ENCODE measurements at regions not wholly inside any gene's neighbourhood (a gene's known extent, or its start where the extent isn't known, plus 50 kb on each side); places are given as distances from the start of the nearest gene placed in this dataset.

- TF ChIP-seq PRDM10 (IDR thresholded peaks at IDR 0.05; ENCODE audit: partially characterized antibody) = no peak
- no peak for TF ChIP-seq PCBP2 (IDR thresholded peaks at IDR 0.05; ENCODE audit: low read depth, low read length, poor library complexity, severe bottlenecking)
- TF ChIP-seq ZBTB17 (CRISPR knock-in tag; IDR thresholded peaks at IDR 0.05) = no peak
- TF ChIP-seq VEZF1 (CRISPR knock-in tag; IDR thresholded peaks at IDR 0.05) = no peak
- TF ChIP-seq EHMT2 (IDR thresholded peaks at IDR 0.05) = no peak
- no peak for TF ChIP-seq ZNF778 (CRISPR knock-in tag; IDR thresholded peaks at IDR 0.05)
- TF ChIP-seq KLF10 (CRISPR knock-in tag; IDR thresholded peaks at IDR 0.05) = no peak
- no peak for TF ChIP-seq STAG1 (CRISPR knock-in tag; IDR thresholded peaks at IDR 0.05; ENCODE audit: borderline replicate concordance)
- TF ChIP-seq CHD1 (IDR thresholded peaks at IDR 0.05; ENCODE audit: low read length) = no peak
- TF ChIP-seq ZNF12 (CRISPR knock-in tag; IDR thresholded peaks at IDR 0.05) = no peak
Observed at GRCh38 chr4:23260511-23260910, 567.8 kb downstream of the GBA3 start (continued).

Data from K562 (cell line).